Tibial artery (tissue), 4 donors: ENCODE measurements at regions not wholly inside any gene's neighbourhood (a gene's known extent, or its start where the extent isn't known, plus 50 kb on each side); places are given as distances from the start of the nearest gene placed in this dataset.

Experiments
- DNase-seq, 2 donors: peaks; one replicate each; pipeline ENCODE4 v3.0.0-alpha.2; 2019
- H3K27ac ChIP-seq, 2 donors: fragments of 200-600 bp; sonication (generic) in 1 of 2; 1 replicate in 1 of 2; 2 replicates in 1 of 2; pipeline ENCODE4 v1.5.1; 2018 to 2019; ENCODE audit warnings: mild to moderate bottlenecking in 1 of 2
- H3K27me3 ChIP-seq, 2 donors: fragments of 200-600 bp; sonication (generic) in 1 of 2; one replicate each; pipeline versions ENCODE4 v1.5.1 to v1.6.0; 2016 to 2019
- H3K36me3 ChIP-seq, 3 donors: fragments of 200-600 bp; sonication (generic) in 2 of 3; one replicate each; pipeline ENCODE4 v1.5.1; 2016 to 2019; ENCODE audit warnings: mild to moderate bottlenecking in 2 of 3
- H3K4me1 ChIP-seq, 4 donors: fragments of 200-600 bp; sonication (generic) in 2 of 4; 1 replicate in 3 of 4; 2 replicates in 1 of 4; pipeline ENCODE4 v1.5.1; 2016 to 2019
- H3K4me3 ChIP-seq, 2 donors: fragments of 200-600 bp; sonication (generic) in 1 of 2; 1 replicate in 1 of 2; 2 replicates in 1 of 2; pipeline ENCODE4 v1.5.1; 2018 to 2019; ENCODE audit warnings: mild to moderate bottlenecking in 2 of 2
- H3K9me3 ChIP-seq, 3 donors: fragments of 200-600 bp; sonication (generic) in 1 of 3; one replicate each; pipeline ENCODE4 v1.5.1; 2016 to 2019
- CTCF ChIP-seq, 2 experiments: fragments of 200-600 bp in 1 of 2; fragments of 450-650 bp in 1 of 2; IDR thresholded peaks; one replicate each; pipeline ENCODE4 v1.5.1; 2017 to 2019; ENCODE audit warnings: antibody characterized with exemption in 2 of 2, mild to moderate bottlenecking in 1 of 2, moderate library complexity in 1 of 2
- intact Hi-C: fragments of 100-400 bp; cut with DNase I; formaldehyde crosslinking; loops from one replicate; pipeline ENCODE4 v1.15.0; 2023; ENCODE audit warnings: low total_unique reads

- Histone ChIP-seq H3K27ac (no peak overlapping the region), H3K4me1 (no peaks in the 10 kb centered on the region), H3K9me3 (peaks cover 0 to 12% (median 0%) of the 10 kb centered on the region in 3 donors), H3K27me3 (peaks cover 0 to 3% of the 10 kb centered on the region in 2 donors), H3K36me3 (no peaks in the 10 kb centered on the region), H3K4me3 (no peak overlapping the region)
- intact Hi-C loops: no loop called here
- no peak for DNase-seq
- TF ChIP-seq CTCF (IDR thresholded peaks at IDR 0.05): no peak
Measured at GRCh38 chr5:10162468-10162867, 87.2 kb downstream of the ATPSCKMT start.

- Histone ChIP-seq H3K9me3 (peaks cover 0 to 12% (median 0%) of the 10 kb centered on the region in 3 donors), H3K27ac (no peak overlapping the region), H3K4me3 (no peak overlapping the region), H3K4me1 (no peaks in the 10 kb centered on the region), H3K27me3 (peaks cover 0 to 3% of the 10 kb centered on the region in 2 donors), H3K36me3 (no peaks in the 10 kb centered on the region)
- intact Hi-C loops: no loop called here
- no peak for TF ChIP-seq CTCF (IDR thresholded peaks at IDR 0.05)
- DNase-seq: no peak
Measured at GRCh38 chr5:10161778-10162177, 87.9 kb downstream of the ATPSCKMT start.

DNA sequence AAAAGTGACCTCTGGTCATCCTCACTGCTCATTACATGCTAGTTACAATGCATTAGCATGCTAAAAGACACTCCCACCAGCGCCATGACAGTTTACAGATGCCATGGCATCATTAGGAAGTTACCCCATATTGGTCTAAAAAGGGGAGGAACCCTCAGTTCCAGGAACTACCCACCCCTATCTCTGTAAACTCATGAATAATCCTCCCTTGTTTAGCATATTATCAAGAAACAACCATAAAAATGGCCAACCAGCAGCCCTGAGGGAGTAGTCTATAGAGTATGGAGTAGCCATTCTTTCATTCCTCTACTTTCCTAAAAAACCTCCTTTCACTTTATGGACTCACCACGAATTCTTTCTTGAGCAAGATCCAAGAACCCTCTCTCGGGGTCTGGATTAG, 89.4 kb downstream of the ATPSCKMT start:
- no peak overlapping the region for H3K4me3 ChIP-seq
- TF ChIP-seq CTCF (IDR thresholded peaks at IDR 0.05): no peak

DNA sequence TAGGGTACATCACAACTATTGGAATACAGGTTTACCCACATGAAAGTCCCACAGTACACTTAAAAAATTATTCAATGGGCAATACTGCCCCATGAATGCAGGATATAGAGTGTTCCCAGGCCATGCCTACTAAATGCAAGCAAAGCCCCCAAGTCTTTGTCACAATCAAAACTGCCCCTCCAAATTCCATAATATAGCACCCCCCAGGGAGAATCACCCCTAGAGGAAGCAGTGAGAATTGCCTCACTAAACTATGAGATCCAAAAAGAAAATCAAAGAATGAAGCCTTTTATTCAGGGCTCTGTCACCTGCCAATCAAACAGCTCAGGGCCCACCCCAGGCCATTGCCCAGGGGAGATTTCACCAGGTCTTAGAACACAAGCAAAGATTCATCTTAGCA, 90.8 kb downstream of the ATPSCKMT start:
- H3K4me1 ChIP-seq: no peaks in the 10 kb centered on the region
- DNase-seq: no peak
- TF ChIP-seq CTCF (IDR thresholded peaks at IDR 0.05): no peak
- no peaks in the 10 kb centered on the region for H3K36me3 ChIP-seq
- no peaks in the 10 kb centered on the region for H3K9me3 ChIP-seq
- intact Hi-C loops: no loop called here
- H3K4me3 ChIP-seq: no peak overlapping the region
- peaks cover 0 to 3% of the 10 kb centered on the region in 2 donors for H3K27me3 ChIP-seq
- no peak overlapping the region for H3K27ac ChIP-seq

More for the DNA sequence above, 89.4 kb downstream of the ATPSCKMT start:
- Histone ChIP-seq H3K27ac (no peak overlapping the region), H3K27me3 (peaks cover 0 to 3% of the 10 kb centered on the region in 2 donors), H3K4me1 (no peaks in the 10 kb centered on the region), H3K9me3 (peaks cover 0 to 4% (median 0%) of the 10 kb centered on the region in 3 donors), H3K36me3 (no peaks in the 10 kb centered on the region)
- intact Hi-C loops: no loop called here
- no peak for DNase-seq

- no peaks in the 10 kb centered on the region for H3K36me3 ChIP-seq
- intact Hi-C loops: no loop called here
- no peak for TF ChIP-seq CTCF (IDR thresholded peaks at IDR 0.05)
Measured at GRCh38 chr5:10157085-10157669, 92.5 kb downstream of the ATPSCKMT start.

More at GRCh38 chr5:10157085-10157669, 92.5 kb downstream of the ATPSCKMT start:
- Histone ChIP-seq H3K27ac (no peak overlapping the region), H3K4me1 (no peaks in the 10 kb centered on the region), H3K9me3 (no peaks in the 10 kb centered on the region), H3K4me3 (no peak overlapping the region), H3K27me3 (peaks cover 0 to 3% of the 10 kb centered on the region in 2 donors)
- DNase-seq: no peak
